ENCODE measurements at regions not wholly inside any gene's neighbourhood (a gene's known extent, or its start where the extent isn't known, plus 50 kb on each side); places are given as distances from the start of the nearest gene placed in this dataset.

DNA sequence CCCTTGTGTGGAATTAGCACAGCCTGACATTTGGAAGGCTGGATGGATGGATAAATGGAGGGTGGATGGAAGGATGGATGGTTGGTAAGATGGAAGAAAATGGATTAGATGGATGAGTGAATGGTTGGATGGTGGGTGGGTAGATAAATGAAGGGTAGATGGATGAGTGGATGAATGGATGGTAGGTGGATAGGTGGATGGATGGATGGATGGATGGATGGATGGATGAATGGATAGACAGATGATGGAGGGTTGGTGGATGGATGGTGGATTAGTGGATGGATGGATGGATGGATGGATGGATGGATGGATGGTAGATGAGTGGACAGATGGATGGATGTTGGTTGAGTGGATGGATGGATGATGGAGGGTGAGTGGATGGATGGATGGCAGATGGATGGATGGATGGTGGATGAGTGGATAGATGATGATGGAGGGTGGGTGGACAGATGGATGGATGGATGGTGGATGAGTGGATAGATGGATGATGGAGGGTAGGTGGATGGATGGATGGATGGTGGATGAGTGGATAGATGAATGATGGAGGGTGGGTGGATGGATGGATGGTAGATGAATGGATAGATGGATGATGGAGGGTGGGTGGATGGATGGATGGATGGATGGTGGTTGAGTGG lies 175.6 kb upstream of the PPP1R26 start:
- TF ChIP-seq POLR2AphosphoS5 (IDR thresholded peaks at IDR 0.05; ENCODE audit: borderline replicate concordance, low read depth, low read length) (no peak), EZH2 (IDR thresholded peaks at IDR 0.05) (no peak)

All from SK-N-MC (cell line).